WTC11 (cell line): ENCODE measurements at regions not wholly inside any gene's neighbourhood (a gene's known extent, or its start where the extent isn't known, plus 50 kb on each side); places are given as distances from the start of the nearest gene placed in this dataset.

Source experiments
- CREB1 ChIP-seq: sonication (generic); formaldehyde crosslinking; IDR thresholded peaks from 2 replicates; pipeline ENCODE4 v1.8.0; 2023; ENCODE audit warnings: mild to moderate bottlenecking, missing genetic modification reagents
- FOXJ3 ChIP-seq: sonication (generic); formaldehyde crosslinking; IDR thresholded peaks from 2 replicates; pipeline ENCODE4 v1.9.0; 2021; ENCODE audit warnings: missing genetic modification reagents, mild to moderate bottlenecking, borderline replicate concordance
- JUN ChIP-seq: sonication (generic); formaldehyde crosslinking; IDR thresholded peaks from 2 replicates; pipeline ENCODE4 v1.8.0; 2023; ENCODE audit warnings: mild to moderate bottlenecking, missing genetic modification reagents
- MXD4 ChIP-seq: fragments of 250-450 bp; sonication (Bioruptor Pico); IDR thresholded peaks from 2 replicates; pipeline ENCODE4 v1.8.0; 2021; ENCODE audit warnings: mild to moderate bottlenecking, moderate library complexity, borderline replicate concordance
- SP1 ChIP-seq: sonication (generic); formaldehyde crosslinking; conservative IDR thresholded peaks from 2 replicates; pipeline ENCODE4 v1.8.1; 2022; ENCODE audit warnings: missing genetic modification reagents
- TF ChIP-seq, protein P1 (sequence below): fragments of 200-600 bp; IDR thresholded peaks from 2 replicates; pipeline ENCODE4 v1.8.0; 2022; ENCODE audit warnings: antibody characterized with exemption

DNA sequence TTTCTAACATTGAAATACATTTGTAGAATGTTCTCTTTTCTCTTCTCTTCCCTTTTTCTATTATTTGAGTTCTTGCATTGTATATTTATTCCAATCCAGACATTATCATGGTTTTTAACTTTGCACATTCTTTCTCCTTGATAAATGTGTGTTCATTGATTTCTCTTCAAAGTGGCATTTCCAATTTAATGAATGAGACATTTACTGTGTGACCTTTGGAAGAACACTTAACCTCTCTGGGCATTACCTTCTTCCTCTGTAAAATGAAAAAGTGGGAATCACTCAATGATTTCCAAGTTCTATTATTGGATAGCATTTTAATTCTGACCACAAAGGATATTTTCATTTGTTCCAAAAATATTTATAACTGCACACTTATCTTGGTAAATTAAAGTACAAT lies 1095.8 kb downstream of the GALC start:
- TF ChIP-seq SP1 (CRISPR knock-in tag) (no peak), FOXJ3 (CRISPR knock-in tag) (no peak), MXD4 (CRISPR knock-in tag) (no peak), JUN (CRISPR knock-in tag) (no peak), CREB1 (CRISPR knock-in tag) (no peak)
- TF ChIP-seq, protein P1, sequence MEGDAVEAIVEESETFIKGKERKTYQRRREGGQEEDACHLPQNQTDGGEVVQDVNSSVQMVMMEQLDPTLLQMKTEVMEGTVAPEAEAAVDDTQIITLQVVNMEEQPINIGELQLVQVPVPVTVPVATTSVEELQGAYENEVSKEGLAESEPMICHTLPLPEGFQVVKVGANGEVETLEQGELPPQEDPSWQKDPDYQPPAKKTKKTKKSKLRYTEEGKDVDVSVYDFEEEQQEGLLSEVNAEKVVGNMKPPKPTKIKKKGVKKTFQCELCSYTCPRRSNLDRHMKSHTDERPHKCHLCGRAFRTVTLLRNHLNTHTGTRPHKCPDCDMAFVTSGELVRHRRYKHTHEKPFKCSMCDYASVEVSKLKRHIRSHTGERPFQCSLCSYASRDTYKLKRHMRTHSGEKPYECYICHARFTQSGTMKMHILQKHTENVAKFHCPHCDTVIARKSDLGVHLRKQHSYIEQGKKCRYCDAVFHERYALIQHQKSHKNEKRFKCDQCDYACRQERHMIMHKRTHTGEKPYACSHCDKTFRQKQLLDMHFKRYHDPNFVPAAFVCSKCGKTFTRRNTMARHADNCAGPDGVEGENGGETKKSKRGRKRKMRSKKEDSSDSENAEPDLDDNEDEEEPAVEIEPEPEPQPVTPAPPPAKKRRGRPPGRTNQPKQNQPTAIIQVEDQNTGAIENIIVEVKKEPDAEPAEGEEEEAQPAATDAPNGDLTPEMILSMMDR, result no peak
